ENCODE measurements at regions not wholly inside any gene's neighbourhood (a gene's known extent, or its start where the extent isn't known, plus 50 kb on each side); places are given as distances from the start of the nearest gene placed in this dataset.

DNA sequence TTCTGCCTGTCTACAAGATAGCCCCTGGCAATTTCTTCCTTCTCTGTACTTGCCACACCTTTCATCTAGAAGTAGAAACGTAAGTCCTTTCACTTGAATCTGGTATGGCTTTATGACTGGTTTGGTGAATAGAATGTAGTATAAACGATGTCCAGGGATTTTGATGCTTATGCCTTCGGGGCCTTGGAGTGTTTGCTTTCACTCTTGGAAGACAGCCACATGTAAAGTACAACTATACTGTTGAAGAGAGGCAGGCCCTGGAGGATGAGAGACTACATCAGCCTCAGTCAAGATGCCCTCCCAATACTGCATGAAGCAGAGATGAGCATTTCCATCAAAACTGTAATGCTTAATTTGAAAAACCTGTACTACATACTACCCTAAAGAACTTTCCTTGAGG, 553.8 kb upstream of the C9orf72 start:
- no peaks in the 10 kb centered on the region for H3K27me3 ChIP-seq (ENCODE audit: insufficient read depth, low read length)
- POLR2A ChIA-PET: no interaction called here
- no peak overlapping the region for H3K27ac ChIP-seq (ENCODE audit: low read depth, low read length)
- no peak for TF ChIP-seq POLR2A (IDR thresholded peaks at IDR 0.05; ENCODE audit: borderline replicate concordance, extremely low read depth, insufficient read depth, insufficient read length)
- no peak for TF ChIP-seq ZFX (IDR thresholded peaks at IDR 0.05)
- TF ChIP-seq, protein P1, sequence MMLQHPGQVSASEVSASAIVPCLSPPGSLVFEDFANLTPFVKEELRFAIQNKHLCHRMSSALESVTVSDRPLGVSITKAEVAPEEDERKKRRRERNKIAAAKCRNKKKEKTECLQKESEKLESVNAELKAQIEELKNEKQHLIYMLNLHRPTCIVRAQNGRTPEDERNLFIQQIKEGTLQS (IDR thresholded peaks at IDR 0.05): no peak
- TF ChIP-seq SIN3A (IDR thresholded peaks at IDR 0.05; ENCODE audit: low read depth): no peak
- no peak for TF ChIP-seq JUND (IDR thresholded peaks at IDR 0.05)
- no peak for TF ChIP-seq FOSL1 (IDR thresholded peaks at IDR 0.05; ENCODE audit: low read depth)
- TF ChIP-seq, protein P2, sequence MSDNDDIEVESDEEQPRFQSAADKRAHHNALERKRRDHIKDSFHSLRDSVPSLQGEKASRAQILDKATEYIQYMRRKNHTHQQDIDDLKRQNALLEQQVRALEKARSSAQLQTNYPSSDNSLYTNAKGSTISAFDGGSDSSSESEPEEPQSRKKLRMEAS (IDR thresholded peaks at IDR 0.05): no peak
- TF ChIP-seq SP1 (IDR thresholded peaks at IDR 0.05; ENCODE audit: low read depth): no peak
- TF ChIP-seq EZH2 (IDR thresholded peaks at IDR 0.05): no peak
- TF ChIP-seq, protein P3, sequence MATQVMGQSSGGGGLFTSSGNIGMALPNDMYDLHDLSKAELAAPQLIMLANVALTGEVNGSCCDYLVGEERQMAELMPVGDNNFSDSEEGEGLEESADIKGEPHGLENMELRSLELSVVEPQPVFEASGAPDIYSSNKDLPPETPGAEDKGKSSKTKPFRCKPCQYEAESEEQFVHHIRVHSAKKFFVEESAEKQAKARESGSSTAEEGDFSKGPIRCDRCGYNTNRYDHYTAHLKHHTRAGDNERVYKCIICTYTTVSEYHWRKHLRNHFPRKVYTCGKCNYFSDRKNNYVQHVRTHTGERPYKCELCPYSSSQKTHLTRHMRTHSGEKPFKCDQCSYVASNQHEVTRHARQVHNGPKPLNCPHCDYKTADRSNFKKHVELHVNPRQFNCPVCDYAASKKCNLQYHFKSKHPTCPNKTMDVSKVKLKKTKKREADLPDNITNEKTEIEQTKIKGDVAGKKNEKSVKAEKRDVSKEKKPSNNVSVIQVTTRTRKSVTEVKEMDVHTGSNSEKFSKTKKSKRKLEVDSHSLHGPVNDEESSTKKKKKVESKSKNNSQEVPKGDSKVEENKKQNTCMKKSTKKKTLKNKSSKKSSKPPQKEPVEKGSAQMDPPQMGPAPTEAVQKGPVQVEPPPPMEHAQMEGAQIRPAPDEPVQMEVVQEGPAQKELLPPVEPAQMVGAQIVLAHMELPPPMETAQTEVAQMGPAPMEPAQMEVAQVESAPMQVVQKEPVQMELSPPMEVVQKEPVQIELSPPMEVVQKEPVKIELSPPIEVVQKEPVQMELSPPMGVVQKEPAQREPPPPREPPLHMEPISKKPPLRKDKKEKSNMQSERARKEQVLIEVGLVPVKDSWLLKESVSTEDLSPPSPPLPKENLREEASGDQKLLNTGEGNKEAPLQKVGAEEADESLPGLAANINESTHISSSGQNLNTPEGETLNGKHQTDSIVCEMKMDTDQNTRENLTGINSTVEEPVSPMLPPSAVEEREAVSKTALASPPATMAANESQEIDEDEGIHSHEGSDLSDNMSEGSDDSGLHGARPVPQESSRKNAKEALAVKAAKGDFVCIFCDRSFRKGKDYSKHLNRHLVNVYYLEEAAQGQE (IDR thresholded peaks at IDR 0.05; ENCODE audit: low read depth): no peak
- TF ChIP-seq CBX3 (IDR thresholded peaks at IDR 0.05; ENCODE audit: low read depth): no peak
- TF ChIP-seq, protein P4, sequence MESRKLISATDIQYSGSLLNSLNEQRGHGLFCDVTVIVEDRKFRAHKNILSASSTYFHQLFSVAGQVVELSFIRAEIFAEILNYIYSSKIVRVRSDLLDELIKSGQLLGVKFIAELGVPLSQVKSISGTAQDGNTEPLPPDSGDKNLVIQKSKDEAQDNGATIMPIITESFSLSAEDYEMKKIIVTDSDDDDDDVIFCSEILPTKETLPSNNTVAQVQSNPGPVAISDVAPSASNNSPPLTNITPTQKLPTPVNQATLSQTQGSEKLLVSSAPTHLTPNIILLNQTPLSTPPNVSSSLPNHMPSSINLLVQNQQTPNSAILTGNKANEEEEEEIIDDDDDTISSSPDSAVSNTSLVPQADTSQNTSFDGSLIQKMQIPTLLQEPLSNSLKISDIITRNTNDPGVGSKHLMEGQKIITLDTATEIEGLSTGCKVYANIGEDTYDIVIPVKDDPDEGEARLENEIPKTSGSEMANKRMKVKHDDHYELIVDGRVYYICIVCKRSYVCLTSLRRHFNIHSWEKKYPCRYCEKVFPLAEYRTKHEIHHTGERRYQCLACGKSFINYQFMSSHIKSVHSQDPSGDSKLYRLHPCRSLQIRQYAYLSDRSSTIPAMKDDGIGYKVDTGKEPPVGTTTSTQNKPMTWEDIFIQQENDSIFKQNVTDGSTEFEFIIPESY (IDR thresholded peaks at IDR 0.05; ENCODE audit: extremely low read depth, insufficient replicate concordance, low read length): no peak
- no peak for TF ChIP-seq CEBPB (IDR thresholded peaks at IDR 0.05; ENCODE audit: low read depth)
- TF ChIP-seq CTCF (IDR thresholded peaks at IDR 0.05 in 2 of 3, conservative IDR thresholded peaks at IDR 0.05 in 1 of 3; ENCODE audit: borderline replicate concordance in 1 of 3, insufficient read depth in 1 of 3, low read depth in 2 of 3, low read length in 2 of 3): no peak
- TF ChIP-seq SRF (IDR thresholded peaks at IDR 0.05; ENCODE audit: low read depth): no peak
- TF ChIP-seq RAD21 (IDR thresholded peaks at IDR 0.05; ENCODE audit: low read depth): no peak
- TF ChIP-seq EZH2phosphoT487 (IDR thresholded peaks at IDR 0.05; ENCODE audit: borderline replicate concordance): no peak
- TF ChIP-seq ELF1 (IDR thresholded peaks at IDR 0.05; ENCODE audit: borderline replicate concordance, low read depth): no peak
- no peak overlapping the region for H3K4me2 ChIP-seq (ENCODE audit: low read length)
- no peaks in the 10 kb centered on the region for H3K79me2 ChIP-seq (ENCODE audit: insufficient read depth, low read length)
- H3K9me2 ChIP-seq (ENCODE audit: insufficient read depth): no peaks in the 10 kb centered on the region
- RAD21 ChIA-PET (ENCODE audit: low non-redundant PET in 1 of 2, low total read pairs in 2 of 2, uncharacterized antibody in 2 of 2, unreplicated experiment in 2 of 2): no interaction called here
- H3K4me3 ChIP-seq (replicated peaks in 1 of 2; ENCODE audit: low read depth in 1 of 2, low read length in 2 of 2): no peak overlapping the region
- intact Hi-C loops (cut with micrococcal nuclease): no loop called here
- H4K20me1 ChIP-seq (ENCODE audit: insufficient read depth): no peaks in the 10 kb centered on the region
- H2AFZ ChIP-seq (ENCODE audit: low read depth, low read length, poor library complexity, severe bottlenecking): no peak overlapping the region
- H3K9ac ChIP-seq (ENCODE audit: low read length): no peak overlapping the region
- ATAC-seq (no peak), DNase-seq (ENCODE audit: low read depth, low spot score) (no peak)
- H3K9me3 ChIP-seq (ENCODE audit: control insufficient read depth in 1 of 2, insufficient read depth in 1 of 2, low read depth in 1 of 2, low read length in 2 of 2): peaks cover 0 to under 1% of the 10 kb centered on the region in 2 experiments; a peak in 1 of 4 replicates
- no peaks in the 10 kb centered on the region for H3K4me1 ChIP-seq (ENCODE audit: control insufficient read depth in 1 of 2, insufficient read depth in 2 of 2, low read length in 2 of 2)
- CTCF ChIA-PET: no interaction called here
- BruUV-seq (replicated peaks): no TSS peak
- no peaks in the 10 kb centered on the region for H3K36me3 ChIP-seq (ENCODE audit: control insufficient read depth in 1 of 2, insufficient read depth in 2 of 2, low read length in 2 of 2)
